Adipocyte (in vitro differentiated cells): ENCODE measurements at regions not wholly inside any gene's neighbourhood (a gene's known extent, or its start where the extent isn't known, plus 50 kb on each side); places are given as distances from the start of the nearest gene placed in this dataset.

Experiments used
- DNase-seq: peaks from one replicate; pipeline ENCODE4 v3.0.0-alpha.2; 2015; ENCODE audit warnings: low read depth
- H3K27me3 ChIP-seq: replicated peaks from 2 replicates; pipeline ENCODE4 v1.7.0; 2013; ENCODE audit warnings: mild to moderate bottlenecking, low read length, moderate library complexity; ENCODE audit not compliant: control insufficient read depth, insufficient read depth
- H3K36me3 ChIP-seq: 2 replicates; pipeline ENCODE4 v1.7.0; 2013; ENCODE audit warnings: low read length, mild to moderate bottlenecking, moderate library complexity; ENCODE audit not compliant: control insufficient read depth, insufficient read depth, severe bottlenecking
- H3K4me1 ChIP-seq: 2 replicates; pipeline ENCODE4 v1.7.0; 2013; ENCODE audit warnings: mild to moderate bottlenecking, low read length, moderate library complexity; ENCODE audit not compliant: control insufficient read depth, insufficient read depth
- H3K4me3 ChIP-seq: 2 replicates; pipeline ENCODE4 v1.7.0; 2013; ENCODE audit warnings: mild to moderate bottlenecking, low read length, moderate library complexity
- H3K9ac ChIP-seq: 2 replicates; pipeline ENCODE4 v1.7.0; 2013; ENCODE audit warnings: mild to moderate bottlenecking, low read length, moderate library complexity
- H3K9me3 ChIP-seq: 2 replicates; pipeline ENCODE4 v1.7.0; 2013; ENCODE audit warnings: mild to moderate bottlenecking, low read length, moderate library complexity; ENCODE audit not compliant: control insufficient read depth

- Histone ChIP-seq H3K4me3 (no peak overlapping the region), H3K27me3 (no peaks in the 10 kb centered on the region), H3K4me1 (peaks cover 20% of the 10 kb centered on the region), H3K9me3 (peaks cover 4% of the 10 kb centered on the region), H3K36me3 (no peaks in the 10 kb centered on the region), H3K9ac (no peak overlapping the region)
- DNase-seq: no peak
Observed at GRCh38 chr13:33452873-33453517, 167.4 kb upstream of the STARD13 start.

GRCh38 chr13:33453936-33454335, 168.4 kb upstream of the STARD13 start:
- peaks cover 20% of the 10 kb centered on the region for H3K4me1 ChIP-seq
- no peaks in the 10 kb centered on the region for H3K36me3 ChIP-seq
- peak; percentile 14 for DNase-seq
- no peak overlapping the region for H3K4me3 ChIP-seq
- no peaks in the 10 kb centered on the region for H3K27me3 ChIP-seq
- H3K9ac ChIP-seq: no peak overlapping the region
- peaks cover 4% of the 10 kb centered on the region for H3K9me3 ChIP-seq

GRCh38 chr13:33454844-33455705, 169.5 kb upstream of the STARD13 start:
- H3K4me1 ChIP-seq: peaks cover 20% of the 10 kb centered on the region
- H3K9ac ChIP-seq: no peak overlapping the region
- H3K9me3 ChIP-seq: peaks cover 16% of the 10 kb centered on the region
- no peaks in the 10 kb centered on the region for H3K27me3 ChIP-seq
- DNase-seq: peak; percentile 28
- H3K36me3 ChIP-seq: no peaks in the 10 kb centered on the region
- no peak overlapping the region for H3K4me3 ChIP-seq

GRCh38 chr13:33459702-33460101, 174.1 kb upstream of the STARD13 start:
- no peak for DNase-seq
- Histone ChIP-seq H3K4me1 (peaks cover 7% of the 10 kb centered on the region), H3K27me3 (no peaks in the 10 kb centered on the region), H3K9ac (no peak overlapping the region), H3K4me3 (no peak overlapping the region), H3K9me3 (peaks cover 21% of the 10 kb centered on the region), H3K36me3 (no peaks in the 10 kb centered on the region)

GRCh38 chr13:33462109-33462508, 176.6 kb upstream of the STARD13 start:
- H3K27me3 ChIP-seq: no peaks in the 10 kb centered on the region
- peaks cover 19% of the 10 kb centered on the region for H3K9me3 ChIP-seq
- H3K9ac ChIP-seq: no peak overlapping the region
- no peaks in the 10 kb centered on the region for H3K36me3 ChIP-seq
- DNase-seq: no peak
- H3K4me3 ChIP-seq: no peak overlapping the region
- no peaks in the 10 kb centered on the region for H3K4me1 ChIP-seq

GRCh38 chr13:33464345-33464744, 178.8 kb upstream of the STARD13 start:
- H3K9ac ChIP-seq: no peak overlapping the region
- peaks cover 13% of the 10 kb centered on the region for H3K9me3 ChIP-seq
- DNase-seq: no peak
- H3K4me3 ChIP-seq: no peak overlapping the region
- H3K4me1 ChIP-seq: no peaks in the 10 kb centered on the region
- H3K36me3 ChIP-seq: no peaks in the 10 kb centered on the region
- no peaks in the 10 kb centered on the region for H3K27me3 ChIP-seq

DNA sequence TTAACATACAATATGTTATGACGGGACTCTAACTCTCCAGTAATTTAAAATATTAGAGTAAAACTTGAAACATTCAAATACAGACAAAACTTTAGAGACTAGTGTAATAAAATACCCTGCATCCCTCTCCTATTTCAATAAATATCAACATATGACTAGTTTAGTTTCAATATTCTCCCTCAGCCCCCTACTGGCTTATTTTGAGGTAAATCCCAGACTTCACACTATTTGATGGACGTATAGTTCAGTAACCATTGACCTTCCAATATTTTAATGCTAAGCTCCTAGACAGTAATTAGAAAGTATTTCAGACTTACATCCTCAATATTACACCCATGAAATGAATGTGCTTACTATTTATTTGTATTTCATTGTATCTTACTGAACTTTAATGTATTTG, 180.7 kb upstream of the STARD13 start:
- no peaks in the 10 kb centered on the region for H3K36me3 ChIP-seq
- no peak overlapping the region for H3K4me3 ChIP-seq
- H3K9ac ChIP-seq: no peak overlapping the region
- no peaks in the 10 kb centered on the region for H3K9me3 ChIP-seq
- no peaks in the 10 kb centered on the region for H3K4me1 ChIP-seq
- peak; percentile 8 for DNase-seq
- no peaks in the 10 kb centered on the region for H3K27me3 ChIP-seq

DNA sequence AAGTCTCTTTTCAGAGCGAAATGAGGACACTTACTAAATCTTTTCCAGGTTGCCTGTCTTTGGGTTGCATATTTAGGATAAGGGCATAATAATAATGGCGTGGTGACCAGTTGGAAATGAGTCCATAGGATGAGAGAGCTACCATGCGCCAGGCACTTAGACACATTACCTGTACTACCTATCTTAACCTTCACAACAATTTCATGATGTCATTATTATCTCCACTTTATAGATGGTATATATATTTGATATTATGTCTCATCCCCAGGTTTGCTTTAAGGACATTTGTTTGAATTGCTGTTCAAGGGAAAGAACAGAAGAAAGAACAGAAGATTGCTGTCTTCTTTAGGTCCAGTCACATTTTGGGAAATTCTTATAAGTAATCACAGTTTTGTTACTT, 182.0 kb upstream of the STARD13 start:
- Histone ChIP-seq H3K4me3 (no peak overlapping the region), H3K27me3 (no peaks in the 10 kb centered on the region), H3K9me3 (no peaks in the 10 kb centered on the region), H3K4me1 (no peaks in the 10 kb centered on the region), H3K36me3 (no peaks in the 10 kb centered on the region), H3K9ac (no peak overlapping the region)
- DNase-seq: no peak

DNA sequence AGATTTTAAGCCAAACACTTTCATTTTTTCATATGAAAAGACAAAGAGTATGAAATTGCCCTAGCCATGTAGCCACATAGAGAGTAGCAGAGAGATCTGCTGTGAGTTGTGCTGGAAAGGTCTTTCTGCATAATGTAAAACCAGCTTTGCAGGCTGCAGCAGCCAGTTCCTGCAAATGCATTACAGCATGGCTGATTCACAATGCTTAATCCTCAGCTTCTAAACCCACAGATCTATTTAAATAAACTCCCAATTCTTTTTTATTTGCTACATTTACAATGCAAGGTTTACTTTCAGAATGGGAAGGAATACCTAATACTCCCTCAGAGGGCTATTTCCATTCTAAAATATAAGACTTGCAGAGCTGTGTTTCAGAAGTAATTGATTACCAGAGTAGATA, 185.6 kb upstream of the STARD13 start:
- Histone ChIP-seq H3K4me1 (no peaks in the 10 kb centered on the region), H3K4me3 (no peak overlapping the region), H3K9me3 (no peaks in the 10 kb centered on the region), H3K36me3 (no peaks in the 10 kb centered on the region), H3K9ac (no peak overlapping the region), H3K27me3 (no peaks in the 10 kb centered on the region)
- peak; percentile 18 for DNase-seq

- no peaks in the 10 kb centered on the region for H3K36me3 ChIP-seq
- no peak overlapping the region for H3K9ac ChIP-seq
- H3K9me3 ChIP-seq: peaks cover 4% of the 10 kb centered on the region
- no peaks in the 10 kb centered on the region for H3K4me1 ChIP-seq
- DNase-seq: no peak
- no peaks in the 10 kb centered on the region for H3K27me3 ChIP-seq
- H3K4me3 ChIP-seq: no peak overlapping the region
Observed at GRCh38 chr13:33472446-33472845, 186.9 kb upstream of the STARD13 start.

DNA sequence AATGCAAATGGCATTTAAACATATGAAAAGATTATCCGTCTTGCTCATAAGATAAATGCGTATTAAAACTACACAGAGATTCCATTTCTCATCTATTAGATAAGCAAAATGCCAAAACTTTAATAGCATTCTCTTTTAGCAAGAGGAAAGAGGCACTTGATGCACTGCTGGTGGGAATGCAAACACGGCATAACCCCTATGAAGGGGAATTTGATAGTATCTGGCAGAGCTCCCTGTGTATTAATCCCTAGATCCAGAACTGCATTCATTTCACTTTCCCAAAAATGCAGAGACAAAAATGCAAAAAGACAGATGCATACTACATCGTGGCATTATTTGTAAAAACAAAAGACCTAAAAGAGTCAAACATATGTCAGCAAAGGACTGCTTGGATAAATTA, 193.6 kb upstream of the STARD13 start:
- Histone ChIP-seq H3K36me3 (no peaks in the 10 kb centered on the region), H3K9me3 (peaks cover 13% of the 10 kb centered on the region)

More for the DNA sequence above, 193.6 kb upstream of the STARD13 start:
- no peak for DNase-seq
- Histone ChIP-seq H3K27me3 (no peaks in the 10 kb centered on the region), H3K4me3 (no peak overlapping the region), H3K4me1 (no peaks in the 10 kb centered on the region), H3K9ac (no peak overlapping the region)
